H9 (cell line): ENCODE measurements at regions not wholly inside any gene's neighbourhood (a gene's known extent, or its start where the extent isn't known, plus 50 kb on each side); places are given as distances from the start of the nearest gene placed in this dataset.
"Not testable (repeated sequence)": the region's sequence is repeated elsewhere in the genome, so short reads cannot be mapped to it uniquely, and the experiment has no call there.

Experiments
- DNase-seq: peaks from one replicate; pipeline ENCODE4 v3.0.0-alpha.2; 2017
- H2AFZ ChIP-seq: one replicate; pipeline ENCODE4 v1.6.1; 2013; ENCODE audit warnings: mild to moderate bottlenecking, low read length, control low read depth, moderate library complexity
- H2AK5ac ChIP-seq: 2 replicates; pipeline ENCODE4 v1.6.1; 2013; ENCODE audit warnings: low read length, control low read depth, mixed read lengths; ENCODE audit not compliant: insufficient read length
- H2BK120ac ChIP-seq: one replicate; pipeline ENCODE4 v1.6.1; 2013; ENCODE audit warnings: low read depth, mild to moderate bottlenecking, low read length, control low read depth, inconsistent platforms; ENCODE audit not compliant: poor library complexity, severe bottlenecking
- H2BK12ac ChIP-seq: 2 replicates; pipeline ENCODE4 v1.6.1; 2013; ENCODE audit warnings: low read length, control low read depth, mixed read lengths, low read depth; ENCODE audit not compliant: insufficient read length
- H2BK15ac ChIP-seq: 2 replicates; pipeline ENCODE4 v1.6.1; 2013; ENCODE audit warnings: low read depth, low read length, control low read depth
- H2BK20ac ChIP-seq: one replicate; pipeline ENCODE4 v1.6.1; 2013; ENCODE audit warnings: low read depth, mild to moderate bottlenecking, low read length, control low read depth, inconsistent platforms; ENCODE audit not compliant: poor library complexity, severe bottlenecking
- H2BK5ac ChIP-seq: 2 replicates; pipeline ENCODE4 v1.6.1; 2013; ENCODE audit warnings: low read length, control low read depth, mixed read lengths; ENCODE audit not compliant: insufficient read length
- H3K14ac ChIP-seq: 2 replicates; pipeline ENCODE4 v1.6.1; 2013; ENCODE audit warnings: low read length, control low read depth; ENCODE audit not compliant: insufficient read depth
- H3K18ac ChIP-seq: 2 replicates; pipeline ENCODE4 v1.6.1; 2013; ENCODE audit warnings: low read depth, mild to moderate bottlenecking, mixed read lengths, low read length, control low read depth; ENCODE audit not compliant: insufficient read length
- H3K23ac ChIP-seq: 2 replicates; pipeline ENCODE4 v1.6.1; 2013; ENCODE audit warnings: low read length, control low read depth, mixed read lengths, low read depth; ENCODE audit not compliant: insufficient read length
- H3K23me2 ChIP-seq: 2 replicates; pipeline ENCODE4 v1.6.1; 2013; ENCODE audit warnings: low read depth, mild to moderate bottlenecking, mixed read lengths, low read length, control low read depth; ENCODE audit not compliant: insufficient read length, poor library complexity, severe bottlenecking
- H3K27ac ChIP-seq: 2 replicates; pipeline ENCODE4 v1.5.1; 2013; ENCODE audit warnings: low read length, control low read depth, mixed read lengths, low read depth; ENCODE audit not compliant: insufficient read length
- H3K27me3 ChIP-seq: 2 replicates; pipeline ENCODE4 v1.6.1; 2013; ENCODE audit warnings: low read length, control low read depth, inconsistent platforms; ENCODE audit not compliant: insufficient read depth
- H3K4ac ChIP-seq: 2 replicates; pipeline ENCODE4 v1.6.1; 2013; ENCODE audit warnings: low read depth, mild to moderate bottlenecking, control low read depth, inconsistent platforms, low read length, moderate library complexity
- H3K4me1 ChIP-seq: 2 replicates; pipeline ENCODE4 v1.6.1; 2013; ENCODE audit warnings: low read length, control low read depth, inconsistent platforms; ENCODE audit not compliant: insufficient read depth
- H3K4me2 ChIP-seq: 2 replicates; pipeline ENCODE4 v1.6.1; 2013; ENCODE audit warnings: low read length, control low read depth, mixed read lengths; ENCODE audit not compliant: insufficient read length, insufficient read depth
- H3K56ac ChIP-seq: 2 replicates; pipeline ENCODE4 v1.6.1; 2013; ENCODE audit warnings: low read depth, mild to moderate bottlenecking, mixed read lengths, low read length, control low read depth; ENCODE audit not compliant: insufficient read length
- H3K79me1 ChIP-seq: 2 replicates; pipeline ENCODE4 v1.6.1; 2013; ENCODE audit warnings: low read depth, mild to moderate bottlenecking, moderate library complexity, low read length, control low read depth, inconsistent platforms; ENCODE audit not compliant: insufficient read depth, poor library complexity, severe bottlenecking
- H3K79me2 ChIP-seq: 2 replicates; pipeline ENCODE4 v1.6.1; 2013; ENCODE audit warnings: low read length, control low read depth, inconsistent platforms; ENCODE audit not compliant: insufficient read depth
- H3K9ac ChIP-seq: 2 replicates; pipeline ENCODE4 v1.6.1; 2013; ENCODE audit warnings: low read length, control low read depth, mixed read lengths; ENCODE audit not compliant: insufficient read length; ENCODE audit errors: extremely low read depth
- H3K9me3 ChIP-seq: one replicate; pipeline ENCODE4 v1.6.1; 2013; ENCODE audit warnings: low read depth, low read length, inconsistent platforms; ENCODE audit not compliant: control insufficient read depth
- H3T11ph ChIP-seq: one replicate; pipeline ENCODE4 v1.6.1; 2013; ENCODE audit warnings: mild to moderate bottlenecking, low read length, control low read depth, inconsistent platforms
- H4K20me1 ChIP-seq: one replicate; pipeline ENCODE4 v1.6.1; 2013; ENCODE audit not compliant: control insufficient read depth, insufficient read length, insufficient read depth
- H4K5ac ChIP-seq: 2 replicates; pipeline ENCODE4 v1.6.1; 2013; ENCODE audit warnings: low read depth, mild to moderate bottlenecking, mixed read lengths, low read length, control low read depth; ENCODE audit not compliant: insufficient read length
- H4K8ac ChIP-seq: replicated peaks from 2 replicates; pipeline ENCODE4 v1.6.1; 2013; ENCODE audit warnings: low read length, control low read depth, mixed read lengths, low read depth; ENCODE audit not compliant: insufficient read length
- H4K91ac ChIP-seq: 2 replicates; pipeline ENCODE4 v1.6.1; 2013; ENCODE audit warnings: low read depth, mild to moderate bottlenecking, moderate library complexity, mixed read lengths, low read length, control low read depth; ENCODE audit not compliant: insufficient read length
- H3K27ac Mint-ChIP-seq, 3 experiments: 2 replicates in 2 of 3; 3 replicates in 1 of 3; pipeline ENCODE4 v1.8.0; 2020 to 2021; ENCODE audit warnings: mixed read lengths in 3 of 3, mild to moderate bottlenecking in 1 of 3, moderate library complexity in 1 of 3
- H3K27me3 Mint-ChIP-seq: 2 replicates; pipeline ENCODE4 v1.8.0; 2021; ENCODE audit warnings: low read depth, mild to moderate bottlenecking, moderate library complexity, mixed read lengths
- H3K36me3 Mint-ChIP-seq, 3 experiments: 2 replicates in 2 of 3; 3 replicates in 1 of 3; pipeline ENCODE4 v1.8.0; 2020 to 2021; ENCODE audit warnings: low read depth in 3 of 3, mixed read lengths in 3 of 3; ENCODE audit not compliant: insufficient read depth in 1 of 3
- H3K4me1 Mint-ChIP-seq, 2 experiments: 2 replicates each; pipeline ENCODE4 v1.8.0; 2020; ENCODE audit warnings: mixed read lengths in 2 of 2
- H3K4me3 Mint-ChIP-seq, 2 experiments: 2 replicates in 1 of 2; 3 replicates in 1 of 2; pipeline ENCODE4 v1.8.0; 2020 to 2021; ENCODE audit warnings: mild to moderate bottlenecking in 2 of 2, mixed read lengths in 2 of 2, moderate library complexity in 1 of 2
- H3K9me3 Mint-ChIP-seq, 2 experiments: 2 replicates in 1 of 2; 3 replicates in 1 of 2; pipeline ENCODE4 v1.8.0; 2020; ENCODE audit warnings: mild to moderate bottlenecking in 2 of 2, mixed read lengths in 2 of 2, moderate library complexity in 1 of 2
- WGBS: extraction: QIAGEN DNeasy Blood & Tissue Kit; methylation state at CpG from one replicate; pipeline ENCODE4 v1.1.7; 2013; ENCODE audit warnings: missing lambda C conversion rate, low lambda C conversion rate, mixed read lengths; ENCODE audit not compliant: insufficient read length; ENCODE audit errors: extremely low coverage; 5-methylcytosine and 5-hydroxymethylcytosine counted together

DNA sequence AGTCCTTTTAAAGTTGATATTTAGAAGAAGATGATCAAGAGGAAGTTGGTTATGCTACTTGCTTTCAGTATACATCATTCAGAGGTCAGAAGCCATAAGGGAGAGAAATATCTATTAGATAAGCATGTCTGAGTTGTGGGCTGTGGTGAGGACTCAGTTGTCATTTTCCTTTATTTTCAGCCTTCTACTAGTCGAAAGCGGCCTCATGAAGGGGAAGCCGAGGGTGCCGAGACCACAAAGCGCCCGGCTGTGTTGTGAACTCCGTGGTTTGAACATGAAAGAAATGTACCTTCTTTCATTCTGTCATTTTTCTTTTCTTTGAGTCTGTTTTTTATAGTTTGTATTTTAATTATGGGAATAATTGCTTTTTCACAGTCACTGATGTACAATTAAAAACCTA, 624.8 kb downstream of the ZNF37A start:
- peaks cover 76 to 87% of the 10 kb centered on the region in 2 experiments for H3K9me3 Mint-ChIP-seq

More for the DNA sequence above, 624.8 kb downstream of the ZNF37A start:
- not testable (repeated sequence) for H2BK120ac ChIP-seq, H2BK12ac ChIP-seq, H3K4me1 Mint-ChIP-seq, H3K36me3 Mint-ChIP-seq, H3K23ac ChIP-seq, H2AK5ac ChIP-seq, H4K5ac ChIP-seq, H3K27me3 Mint-ChIP-seq, H3K79me1 ChIP-seq, H3K4me1 ChIP-seq, H3K4me3 Mint-ChIP-seq, H4K91ac ChIP-seq, H3K4ac ChIP-seq, H3K4me2 ChIP-seq, H3K79me2 ChIP-seq, H3K56ac ChIP-seq, H4K8ac ChIP-seq, H3T11ph ChIP-seq, H3K27me3 ChIP-seq, H3K9ac ChIP-seq, H2BK20ac ChIP-seq, H3K27ac ChIP-seq, H3K18ac ChIP-seq, DNase-seq, H3K23me2 ChIP-seq, H4K20me1 ChIP-seq, H3K14ac ChIP-seq, H2BK5ac ChIP-seq, H2AFZ ChIP-seq, H2BK15ac ChIP-seq, H3K27ac Mint-ChIP-seq
- H3K9me3 ChIP-seq = peaks cover 16% of the 10 kb centered on the region
- WGBS = no CpG with 5 or more reads among the region's 7 CpGs
